GM12891 (cell line): ENCODE measurements at regions not wholly inside any gene's neighbourhood (a gene's known extent, or its start where the extent isn't known, plus 50 kb on each side); places are given as distances from the start of the nearest gene placed in this dataset.

Source experiments
- DNase-seq: peaks from one replicate; pipeline ENCODE4 v3.0.0; 2011; ENCODE audit warnings: low spot score; ENCODE audit not compliant: insufficient read length
- FAIRE-seq: peaks from 2 replicates; lab custom pipeline; 2011; peaks lifted over from hg19 to GRCh38; lab: Jason Lieb, UNC
- PAX5 ChIP-seq: IDR thresholded peaks from 2 replicates; pipeline ENCODE4 v1.6.1; 2011; ENCODE audit warnings: low read length, moderate library complexity, mild to moderate bottlenecking; ENCODE audit not compliant: insufficient read depth, severe bottlenecking
- POLR2A ChIP-seq: IDR thresholded peaks from 2 replicates; pipeline ENCODE4 v1.6.1; 2011; ENCODE audit warnings: low read depth, low read length, control low read depth
- POLR2AphosphoS5 ChIP-seq: IDR thresholded peaks from 2 replicates; pipeline ENCODE4 v1.6.1; 2011; ENCODE audit warnings: low read depth, low read length, control low read depth
- POU2F2 ChIP-seq: IDR thresholded peaks from 2 replicates; pipeline ENCODE4 v1.6.1; 2011; ENCODE audit warnings: low read depth, mild to moderate bottlenecking, control low read depth, low read length, moderate library complexity
- SPI1 ChIP-seq: IDR thresholded peaks from 2 replicates; pipeline ENCODE4 v1.6.1; 2011; ENCODE audit warnings: low read depth, low read length, control low read depth
- TAF1 ChIP-seq: IDR thresholded peaks from 2 replicates; pipeline ENCODE4 v1.6.1; 2011; ENCODE audit warnings: low read depth, low read length, control low read depth

GRCh38 chr13:64311112-64311511 is 2895.5 kb upstream of the PCDH20 start:
- DNase-seq = no peak
- FAIRE-seq = no peak
- TF ChIP-seq SPI1 (no peak), TAF1 (no peak), POU2F2 (no peak), POLR2A (no peak), PAX5 (no peak), POLR2AphosphoS5 (no peak)

GRCh38 chr13:64305246-64305645 is 2889.6 kb upstream of the PCDH20 start:
- no peak for TF ChIP-seq POLR2A
- no peak for TF ChIP-seq TAF1
- no peak for TF ChIP-seq SPI1
- no peak for TF ChIP-seq POU2F2
- TF ChIP-seq POLR2AphosphoS5 = no peak
- TF ChIP-seq PAX5 = no peak
- FAIRE-seq (no peak), DNase-seq (no peak)

- FAIRE-seq = no peak
- no peak for DNase-seq
- no peak for TF ChIP-seq POLR2A
- TF ChIP-seq POLR2AphosphoS5 = no peak
- TF ChIP-seq TAF1 = no peak
- TF ChIP-seq PAX5 = no peak
- no peak for TF ChIP-seq POU2F2
- TF ChIP-seq SPI1 = no peak
These were observed 2884.6 kb upstream of the PCDH20 start for GRCh38 chr13:64300239-64300638.

GRCh38 chr13:64293923-64294322 is 2878.3 kb upstream of the PCDH20 start:
- no peak for TF ChIP-seq PAX5
- TF ChIP-seq SPI1 = no peak
- no peak for TF ChIP-seq POLR2AphosphoS5
- no peak for TF ChIP-seq TAF1
- no peak for TF ChIP-seq POLR2A
- no peak for TF ChIP-seq POU2F2
- no peak for FAIRE-seq
- DNase-seq = no peak

GRCh38 chr13:64289702-64290101 is 2874.1 kb upstream of the PCDH20 start:
- DNase-seq = no peak
- FAIRE-seq = no peak
- TF ChIP-seq POU2F2 = no peak
- no peak for TF ChIP-seq SPI1
- no peak for TF ChIP-seq POLR2A
- TF ChIP-seq PAX5 = no peak
- no peak for TF ChIP-seq TAF1
- TF ChIP-seq POLR2AphosphoS5 = no peak

GRCh38 chr13:64283926-64284325 is 2868.3 kb upstream of the PCDH20 start:
- TF ChIP-seq PAX5 = no peak
- no peak for TF ChIP-seq POLR2A
- no peak for TF ChIP-seq POLR2AphosphoS5
- TF ChIP-seq TAF1 = no peak
- TF ChIP-seq SPI1 = no peak
- TF ChIP-seq POU2F2 = no peak
- no peak for DNase-seq
- no peak for FAIRE-seq

GRCh38 chr13:64278493-64278892 is 2862.8 kb upstream of the PCDH20 start:
- FAIRE-seq (no peak), DNase-seq (no peak)

GRCh38 chr13:64277097-64277496 is 2861.4 kb upstream of the PCDH20 start:
- TF ChIP-seq POLR2AphosphoS5 = no peak
- TF ChIP-seq TAF1 = no peak
- TF ChIP-seq POLR2A = no peak
- no peak for TF ChIP-seq POU2F2
- TF ChIP-seq PAX5 = no peak
- TF ChIP-seq SPI1 = no peak
- FAIRE-seq = no peak
- DNase-seq = no peak

More at GRCh38 chr13:64278493-64278892, 2862.8 kb upstream of the PCDH20 start:
- TF ChIP-seq POLR2A (no peak), TAF1 (no peak), POLR2AphosphoS5 (no peak), POU2F2 (no peak)

GRCh38 chr13:64276232-64276631 is 2860.6 kb upstream of the PCDH20 start:
- DNase-seq (no peak), FAIRE-seq (no peak)
- no peak for TF ChIP-seq TAF1

GRCh38 chr13:64274481-64275217 is 2859.0 kb upstream of the PCDH20 start:
- no peak for TF ChIP-seq PAX5
- TF ChIP-seq POU2F2 = no peak
- no peak for TF ChIP-seq POLR2AphosphoS5
- TF ChIP-seq POLR2A = no peak
- TF ChIP-seq TAF1 = no peak
- no peak for TF ChIP-seq SPI1
- no peak for FAIRE-seq
- DNase-seq = no peak

GRCh38 chr13:64273780-64274179 is 2858.1 kb upstream of the PCDH20 start:
- DNase-seq = no peak
- no peak for TF ChIP-seq POLR2AphosphoS5
- TF ChIP-seq SPI1 = no peak
- no peak for TF ChIP-seq POU2F2
- TF ChIP-seq POLR2A = no peak
- TF ChIP-seq TAF1 = no peak
- TF ChIP-seq PAX5 = no peak
- FAIRE-seq = no peak
